Esophagus muscularis mucosa (tissue), 4 donors: ENCODE measurements at regions not wholly inside any gene's neighbourhood (a gene's known extent, or its start where the extent isn't known, plus 50 kb on each side); places are given as distances from the start of the nearest gene placed in this dataset.

ENCODE experiments used
- EP300 ChIP-seq: sonication (generic); formaldehyde crosslinking; IDR thresholded peaks from one replicate; pipeline ENCODE4 v1.6.1; 2017; ENCODE audit warnings: antibody characterized with exemption
- POLR2A ChIP-seq: fragments of 450-650 bp; IDR thresholded peaks from one replicate; pipeline ENCODE4 v1.6.1; 2017; ENCODE audit warnings: antibody characterized with exemption, moderate library complexity, mild to moderate bottlenecking, low read depth
- TF ChIP-seq, protein P1 (sequence below), 3 experiments: fragments of 200-600 bp in 2 of 3; fragments of 450-650 bp in 1 of 3; sonication (generic) in 2 of 3; IDR thresholded peaks; one replicate each; pipeline ENCODE4 v1.5.1; 2017 to 2019; ENCODE audit warnings: antibody characterized with exemption in 3 of 3, mild to moderate bottlenecking in 2 of 3, moderate library complexity in 1 of 3

DNA sequence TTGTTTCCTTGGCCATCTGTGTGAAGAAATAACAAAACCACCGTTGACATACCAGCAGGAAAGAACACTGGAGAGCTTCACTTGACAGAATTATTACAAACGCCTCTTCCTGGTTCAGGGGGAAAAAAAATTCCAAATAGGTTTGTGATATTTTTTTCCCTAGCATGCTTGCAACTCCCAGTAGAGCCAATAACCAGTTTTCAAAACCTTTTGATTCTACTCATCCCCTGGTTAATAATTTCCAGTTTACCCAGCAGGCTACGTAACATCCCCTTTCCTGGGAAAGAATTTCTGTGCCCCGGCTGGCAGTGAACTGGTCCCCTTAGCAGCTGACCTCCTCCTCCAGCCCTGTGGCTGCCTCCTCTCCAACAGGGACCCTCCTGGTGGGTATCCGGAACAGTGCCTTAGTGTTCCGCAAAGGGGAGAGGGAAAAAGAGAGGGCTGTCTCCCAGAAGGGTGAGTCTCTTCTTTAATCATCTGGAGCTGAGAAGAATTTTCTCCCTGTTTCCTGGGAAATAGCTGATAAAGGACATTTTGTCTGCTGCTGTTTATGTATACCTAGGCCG is 72.8 kb upstream of the BOD1 start:
- TF ChIP-seq EP300 = no peak
- TF ChIP-seq, protein P1, sequence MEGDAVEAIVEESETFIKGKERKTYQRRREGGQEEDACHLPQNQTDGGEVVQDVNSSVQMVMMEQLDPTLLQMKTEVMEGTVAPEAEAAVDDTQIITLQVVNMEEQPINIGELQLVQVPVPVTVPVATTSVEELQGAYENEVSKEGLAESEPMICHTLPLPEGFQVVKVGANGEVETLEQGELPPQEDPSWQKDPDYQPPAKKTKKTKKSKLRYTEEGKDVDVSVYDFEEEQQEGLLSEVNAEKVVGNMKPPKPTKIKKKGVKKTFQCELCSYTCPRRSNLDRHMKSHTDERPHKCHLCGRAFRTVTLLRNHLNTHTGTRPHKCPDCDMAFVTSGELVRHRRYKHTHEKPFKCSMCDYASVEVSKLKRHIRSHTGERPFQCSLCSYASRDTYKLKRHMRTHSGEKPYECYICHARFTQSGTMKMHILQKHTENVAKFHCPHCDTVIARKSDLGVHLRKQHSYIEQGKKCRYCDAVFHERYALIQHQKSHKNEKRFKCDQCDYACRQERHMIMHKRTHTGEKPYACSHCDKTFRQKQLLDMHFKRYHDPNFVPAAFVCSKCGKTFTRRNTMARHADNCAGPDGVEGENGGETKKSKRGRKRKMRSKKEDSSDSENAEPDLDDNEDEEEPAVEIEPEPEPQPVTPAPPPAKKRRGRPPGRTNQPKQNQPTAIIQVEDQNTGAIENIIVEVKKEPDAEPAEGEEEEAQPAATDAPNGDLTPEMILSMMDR (IDR thresholded peaks at IDR 0.05) = no peak
- no peak for TF ChIP-seq POLR2A
